Activated CD4-positive, alpha-beta T cell treated with anti-CD3 and anti-CD28 coated beads, Interleukin-2, Interleukin-6, amounts not matched to agents 100 ng/mL and 50 ng/mL, durations not matched to agents 16 hours and 8 hours (primary cell): ENCODE measurements at regions not wholly inside any gene's neighbourhood (a gene's known extent, or its start where the extent isn't known, plus 50 kb on each side); places are given as distances from the start of the nearest gene placed in this dataset.
"Not testable (repeated sequence)": the region's sequence is repeated elsewhere in the genome, so short reads cannot be mapped to it uniquely, and the experiment has no call there.

Source experiments
- DNase-seq: peaks from one replicate; pipeline ENCODE4 v3.0.0-alpha.2; 2020

DNA sequence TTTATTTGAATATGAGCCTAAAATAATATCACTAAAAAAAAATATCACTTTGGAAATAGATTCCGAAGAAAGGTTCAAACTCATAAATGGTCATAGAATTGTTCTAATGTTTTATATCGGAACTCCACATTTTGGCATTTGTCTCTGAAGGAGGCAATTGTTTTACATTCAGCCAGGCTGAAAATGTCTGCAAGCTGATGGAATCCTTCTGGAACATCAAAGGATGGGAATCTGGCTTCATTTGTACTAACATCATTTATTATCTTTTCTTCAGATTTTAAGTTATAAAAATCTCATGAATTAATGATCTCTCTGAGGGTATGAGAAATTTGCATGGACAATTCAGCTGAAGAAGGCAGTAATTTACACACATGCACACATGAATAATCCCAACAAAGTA, 251.4 kb upstream of the RGMA start:
- DNase-seq, result no peak

DNA sequence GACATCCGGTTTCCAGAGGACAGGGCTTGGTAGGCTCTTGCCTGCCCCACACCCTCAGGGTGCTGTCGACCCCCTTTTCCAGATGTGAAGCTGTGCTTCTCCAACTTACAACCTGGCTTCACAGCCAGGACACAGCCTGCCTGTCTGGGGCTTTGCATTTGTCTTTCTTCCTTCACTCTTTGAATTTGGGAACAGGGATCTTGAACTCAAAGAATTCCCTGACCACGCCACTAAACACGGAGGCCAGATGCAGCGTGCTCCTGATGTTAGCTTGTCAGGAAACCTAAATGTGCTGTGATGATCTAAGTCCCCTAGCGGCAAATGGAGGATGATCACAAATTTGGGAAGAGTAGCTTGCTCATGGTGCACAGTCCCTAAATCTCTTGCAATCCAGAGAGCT, 244.8 kb upstream of the RGMA start:
- no peak for DNase-seq

DNA sequence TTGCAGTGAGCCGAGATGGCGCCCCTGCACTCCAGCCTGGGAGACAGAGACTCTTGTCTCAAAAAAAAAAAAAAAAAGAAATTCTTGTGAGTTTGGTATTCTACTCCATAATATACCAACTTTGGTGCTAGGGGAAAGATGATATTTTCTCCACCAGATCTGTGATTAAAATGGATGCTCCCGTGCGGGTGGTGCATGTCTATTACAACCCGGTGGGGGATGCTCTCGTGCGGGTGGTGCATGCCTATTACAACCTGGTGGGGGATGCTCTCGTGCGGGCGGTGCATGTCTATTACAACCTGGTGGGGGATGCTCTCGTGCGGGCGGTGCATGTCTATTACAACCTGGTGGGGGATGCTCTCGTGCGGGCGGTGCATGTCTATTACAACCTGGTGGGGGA, 244.1 kb upstream of the RGMA start:
- DNase-seq, result not testable (repeated sequence)

DNA sequence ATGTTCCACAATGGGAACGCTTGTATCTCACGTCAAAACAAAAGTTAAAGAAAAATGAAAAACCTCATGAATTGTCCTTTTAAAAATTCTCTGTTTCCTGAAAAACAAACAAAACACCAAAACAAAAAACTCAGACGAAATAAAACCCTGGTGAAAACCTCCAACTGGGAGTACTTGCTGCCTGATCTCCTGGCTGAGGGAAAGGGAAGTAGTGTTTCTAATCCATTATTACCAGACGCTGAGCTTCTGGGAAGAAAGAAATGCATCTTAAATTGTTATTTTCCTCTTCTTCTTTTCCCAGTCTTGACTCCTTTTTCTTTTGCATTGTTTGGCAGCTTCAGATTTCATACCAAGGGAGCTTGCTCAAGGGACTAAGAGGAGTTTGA, 243.2 kb upstream of the RGMA start:
- no peak for DNase-seq

DNA sequence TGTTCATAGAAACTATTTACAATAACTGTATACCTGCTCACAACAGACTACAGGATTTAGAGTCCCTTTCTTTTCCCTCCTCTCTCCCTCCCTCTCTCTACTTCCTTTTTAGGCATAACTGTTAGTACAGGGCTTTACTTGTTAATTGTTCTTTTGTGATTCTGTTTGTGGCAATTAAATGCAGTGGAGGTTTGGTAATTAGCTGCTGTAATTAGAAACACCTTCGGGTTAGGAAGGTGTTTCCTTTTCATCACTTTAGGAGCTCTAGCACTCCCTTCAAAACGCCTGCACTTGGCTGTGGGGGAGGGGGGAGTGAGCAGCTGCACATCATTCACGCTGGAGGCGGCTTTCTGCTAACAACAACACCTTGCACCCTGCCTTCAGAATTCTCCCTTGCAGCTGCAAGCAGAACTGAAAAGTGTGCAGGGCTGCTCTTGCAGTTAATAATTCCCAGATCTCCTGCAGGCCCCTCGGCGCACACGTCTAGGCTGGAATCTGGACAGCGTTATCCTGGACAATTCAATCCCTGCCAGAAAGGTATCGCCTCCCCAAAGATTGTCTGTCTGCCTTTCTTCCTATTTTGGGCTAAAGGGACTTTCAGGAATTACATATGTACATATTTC, 242.6 kb upstream of the RGMA start:
- no peak for DNase-seq

DNA sequence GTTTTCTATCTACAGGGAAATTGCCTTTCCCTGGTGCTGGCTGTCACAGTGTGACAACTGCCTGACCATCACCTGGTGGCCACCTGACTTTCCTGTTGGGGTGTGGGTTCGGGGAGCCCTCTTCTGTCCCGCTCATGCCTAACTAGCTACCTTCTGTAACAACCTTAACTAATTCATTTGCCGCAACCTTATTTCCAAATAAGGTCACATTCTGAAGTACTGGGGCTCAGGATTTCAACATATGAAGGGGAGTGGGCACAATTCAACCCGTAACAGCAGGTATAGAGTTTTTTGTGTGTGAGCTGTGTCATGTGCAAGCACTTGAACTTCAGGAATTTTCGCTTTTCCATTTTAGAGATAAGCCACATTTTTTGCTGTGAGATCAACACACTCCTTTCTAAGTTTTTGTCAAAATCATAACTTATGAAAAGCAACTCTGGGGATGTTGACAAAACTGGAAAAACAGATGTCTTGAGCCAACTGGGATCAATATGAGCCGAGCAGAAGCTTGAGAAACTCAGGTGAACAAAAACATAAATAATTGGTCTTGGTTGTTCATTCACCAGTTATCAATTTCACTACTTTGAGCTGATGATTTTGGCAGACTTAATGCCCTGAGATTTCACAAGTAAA, 242.0 kb upstream of the RGMA start:
- no peak for DNase-seq

DNA sequence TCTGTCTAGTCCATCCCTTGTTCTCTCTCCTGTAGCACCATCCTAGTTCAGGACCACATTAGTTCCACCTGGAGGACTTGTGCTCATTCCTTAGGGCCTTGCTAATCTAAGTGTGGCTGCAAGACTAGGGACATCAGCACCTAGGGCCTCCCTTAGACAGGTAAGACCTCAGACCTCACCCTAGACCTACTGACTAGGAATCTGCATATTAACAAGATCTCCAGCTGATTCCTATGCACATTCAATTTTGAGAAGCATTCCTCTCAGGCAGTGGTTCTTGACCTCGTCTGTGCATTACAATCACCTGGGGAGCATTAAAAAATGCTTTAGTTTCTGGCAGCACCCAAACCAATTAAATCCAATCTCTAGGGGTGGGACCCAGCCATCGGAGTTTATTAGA, 238.4 kb upstream of the RGMA start:
- no peak for DNase-seq

DNA sequence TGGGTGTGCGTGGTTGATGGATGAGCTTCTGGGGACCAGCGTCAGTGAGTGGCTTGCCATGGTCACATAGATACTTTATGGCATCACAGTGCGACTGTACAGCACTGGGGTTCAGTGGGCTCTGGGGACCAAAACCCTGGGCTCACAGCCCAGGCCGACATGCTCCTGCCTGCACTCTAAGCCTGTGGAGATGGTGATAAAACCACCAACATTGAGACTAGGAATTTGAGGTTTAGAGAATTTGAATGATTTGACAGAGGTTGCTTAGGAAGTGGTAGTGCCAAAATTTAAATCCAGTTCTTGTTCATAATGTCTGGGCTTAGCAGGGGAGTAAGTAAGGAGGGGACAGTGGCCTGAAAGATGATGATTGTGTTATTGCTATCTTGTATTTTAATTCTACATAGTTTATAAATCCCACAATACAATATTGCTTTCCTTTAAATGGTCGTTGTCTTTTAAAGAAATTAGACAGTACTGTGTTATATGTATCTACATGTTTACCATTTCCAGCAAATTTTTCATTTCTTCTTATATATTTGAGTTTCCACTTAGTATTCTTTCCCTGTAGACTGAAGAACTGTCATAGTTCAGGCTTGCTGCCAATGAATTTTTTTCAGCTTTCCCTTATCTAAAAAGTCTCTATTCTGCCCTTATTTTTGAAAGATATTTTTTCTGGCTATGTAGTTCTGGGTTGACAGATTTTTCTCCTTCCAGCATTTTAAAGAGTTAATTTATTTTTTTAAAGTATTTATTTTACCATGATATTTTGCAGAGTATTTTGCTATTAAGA, 235.4 kb upstream of the RGMA start:
- no peak for DNase-seq

DNA sequence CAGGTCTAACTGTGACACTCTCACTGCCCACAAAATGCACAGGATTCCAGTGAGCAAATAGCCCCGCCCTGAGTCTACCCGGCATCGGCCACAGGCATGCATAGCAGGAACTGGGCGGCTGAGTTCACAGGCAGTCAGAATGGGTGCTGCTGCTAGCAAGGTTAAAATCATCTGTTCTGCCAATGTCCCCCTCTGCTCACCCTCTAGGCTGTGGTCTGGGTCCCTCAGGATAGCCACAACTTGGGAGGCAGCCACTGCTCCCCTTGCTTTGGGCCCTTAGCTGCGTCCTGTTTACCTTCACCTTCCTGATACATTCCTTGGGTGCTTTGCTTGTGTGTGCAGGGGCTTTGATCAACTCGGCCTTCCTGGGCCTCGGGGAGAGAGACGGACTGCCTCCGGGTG, 232.9 kb upstream of the RGMA start:
- DNase-seq, result no peak

DNA sequence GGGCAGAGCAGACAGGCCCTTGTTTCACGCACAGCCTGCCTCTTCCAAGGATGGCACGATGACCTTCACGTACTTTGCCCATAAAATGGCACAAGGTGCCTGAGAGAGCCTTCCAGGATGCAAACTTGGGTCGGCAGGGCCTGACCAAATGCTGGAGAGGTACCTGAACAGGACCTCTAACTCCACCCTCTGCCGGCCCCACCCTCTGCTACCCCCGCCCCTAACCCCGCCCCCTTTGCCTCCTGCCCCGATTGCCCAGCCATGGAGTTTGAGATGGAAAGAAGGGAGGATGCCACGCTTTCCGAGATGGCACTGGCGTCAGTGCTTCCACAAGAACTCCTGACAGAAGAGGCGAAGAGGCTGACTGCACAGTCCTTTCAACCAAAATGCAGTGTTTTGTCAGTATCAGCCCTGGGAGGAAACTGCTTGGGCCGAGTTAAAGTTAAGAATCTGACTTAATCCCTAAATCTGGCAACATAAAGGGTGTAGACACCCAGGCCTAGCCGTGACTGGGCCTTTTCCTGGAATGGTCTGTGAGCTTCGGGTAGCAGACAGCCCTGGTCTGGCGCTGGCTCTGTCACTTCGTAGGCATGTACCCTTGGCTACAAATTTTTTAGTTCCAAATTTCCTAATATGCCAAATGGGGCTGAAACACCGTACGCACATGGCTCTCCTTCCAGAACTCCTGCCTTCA, 230.3 kb upstream of the RGMA start:
- DNase-seq, result no peak

DNA sequence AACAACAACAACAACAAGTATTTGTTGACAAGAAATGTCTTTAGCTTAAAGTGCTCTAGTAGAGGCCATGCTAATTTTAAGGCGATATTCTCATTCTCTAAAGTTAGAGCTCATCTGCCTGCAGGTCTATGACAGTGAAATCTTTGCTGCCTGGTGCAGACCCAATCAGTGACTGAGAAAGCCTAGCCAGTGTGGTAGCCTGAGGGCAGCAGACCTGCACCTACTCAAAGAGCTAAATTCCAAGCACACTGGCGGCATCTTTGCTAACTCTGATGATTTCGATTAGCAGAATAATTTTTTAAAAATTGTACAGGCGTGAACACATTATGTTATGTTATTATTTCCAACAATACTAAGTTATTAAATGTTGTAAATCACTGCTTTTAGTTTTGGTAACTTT, 228.8 kb upstream of the RGMA start:
- DNase-seq, result no peak

DNA sequence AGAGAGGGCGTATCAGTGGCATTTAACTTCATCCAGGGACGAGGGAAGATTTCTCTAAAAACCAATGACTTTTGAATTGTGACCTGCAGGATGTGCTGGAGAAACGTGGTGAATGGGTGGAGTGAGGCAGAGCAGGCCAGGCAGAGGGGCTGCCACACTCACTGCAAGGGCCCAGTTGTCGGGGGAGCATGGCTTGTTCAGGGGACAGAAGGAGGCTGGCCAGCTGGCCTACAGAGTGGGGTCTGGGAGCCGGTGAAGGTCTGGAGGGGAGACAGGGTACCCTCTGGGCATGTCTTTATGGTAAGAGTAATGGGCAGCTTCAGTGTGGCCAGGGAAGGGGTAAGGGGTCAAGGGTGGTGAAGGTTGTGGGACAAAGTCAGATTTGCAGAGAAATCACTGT, 225.2 kb upstream of the RGMA start:
- DNase-seq, result no peak

DNA sequence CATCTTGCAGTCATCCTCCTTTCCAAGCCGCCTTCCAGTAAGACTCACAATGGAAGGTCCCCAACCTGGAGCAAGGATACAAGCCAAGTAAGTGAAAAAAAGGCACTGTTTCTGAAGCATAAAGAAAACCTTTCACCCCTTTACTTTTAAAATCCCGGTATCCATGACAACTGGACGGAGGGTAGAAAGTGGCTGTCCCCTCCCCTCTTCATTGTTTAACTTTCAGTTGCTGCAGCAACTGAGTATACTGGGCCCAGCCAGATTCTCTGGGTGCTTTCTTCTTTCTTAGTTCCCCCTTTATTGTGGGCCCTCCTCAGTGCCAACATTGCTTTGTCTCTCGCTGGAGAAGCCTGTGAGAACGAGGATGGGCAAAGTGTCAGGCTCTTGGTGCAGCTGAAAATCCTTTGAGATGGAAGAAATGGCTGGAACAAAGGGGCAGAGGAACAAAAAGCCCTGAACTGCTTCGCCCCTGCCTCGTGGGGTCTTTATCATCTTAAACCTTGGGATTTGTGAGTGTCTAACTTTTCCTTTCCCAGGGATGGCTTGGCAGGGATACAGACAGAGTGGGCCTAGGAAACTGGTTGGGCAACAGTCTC, 224.0 kb upstream of the RGMA start:
- no peak for DNase-seq

DNA sequence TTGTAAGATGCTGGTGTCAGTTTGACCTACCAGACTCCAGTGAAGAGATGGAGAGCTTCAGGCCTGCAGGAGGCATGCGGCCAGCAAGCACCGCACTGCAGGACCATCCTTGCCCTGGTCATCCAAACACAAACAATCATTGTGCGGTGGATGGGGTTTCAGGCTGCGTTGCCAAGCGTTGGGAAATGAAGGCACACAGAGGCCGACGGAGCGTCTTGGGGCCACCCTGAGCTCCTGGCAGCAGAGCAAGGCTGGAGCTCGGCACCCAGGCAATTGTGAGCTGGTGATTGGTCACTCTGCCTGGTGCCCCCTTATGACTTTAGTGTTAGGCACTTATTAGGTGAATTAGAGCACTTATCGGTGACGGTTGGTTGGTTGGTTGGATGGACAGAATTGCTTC, 222.6 kb upstream of the RGMA start:
- no peak for DNase-seq

DNA sequence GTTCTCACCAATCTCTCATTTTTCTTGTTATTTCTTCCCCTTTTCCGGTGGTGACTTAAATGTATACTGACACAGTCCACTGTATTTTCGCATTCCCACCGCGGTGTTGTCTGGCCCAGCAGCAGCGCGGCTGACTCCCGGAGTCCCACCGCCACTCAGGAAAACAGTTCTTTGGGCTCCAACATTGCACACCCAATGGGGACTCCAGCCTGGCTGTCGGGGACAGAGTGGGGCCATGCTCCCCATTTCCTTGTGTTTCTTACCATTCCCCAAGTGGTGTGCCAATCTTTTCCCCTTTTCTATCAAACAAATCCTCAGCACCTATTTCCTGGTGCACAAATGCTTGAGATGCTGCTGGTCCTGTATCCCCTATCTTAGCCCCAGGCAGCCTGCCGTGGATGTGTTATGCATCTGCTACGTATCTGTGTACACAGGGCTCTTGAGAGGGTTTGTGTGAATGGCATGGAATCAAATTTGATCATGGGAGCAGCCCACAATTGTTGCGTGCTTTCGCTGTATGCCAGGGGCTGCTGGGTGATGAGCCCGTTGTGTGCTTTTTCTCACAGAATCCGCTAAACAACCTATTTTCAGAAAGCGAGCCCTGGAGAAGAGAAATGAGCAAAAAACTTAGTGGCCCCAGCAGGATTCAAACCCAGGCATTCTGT, 219.1 kb upstream of the RGMA start:
- DNase-seq, result no peak

DNA sequence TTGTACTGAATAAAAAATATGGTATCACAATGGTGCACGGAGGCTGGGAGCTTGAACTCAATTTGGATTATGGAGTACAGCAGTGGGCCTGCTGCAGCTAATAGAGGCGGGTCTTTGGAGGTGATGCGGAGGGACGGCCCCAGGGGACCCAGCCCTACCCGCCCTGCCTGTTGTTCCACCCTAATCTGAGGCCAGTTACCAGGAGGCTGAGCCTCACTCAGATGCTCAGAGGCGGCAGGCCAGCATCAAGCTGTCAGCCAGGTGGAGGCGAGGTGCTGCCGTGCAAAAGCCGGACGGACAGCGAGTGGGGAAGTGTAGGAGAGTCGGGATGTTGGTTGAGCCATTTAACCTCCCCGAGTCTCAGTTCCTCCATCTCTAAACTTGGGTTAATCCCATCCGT, 218.5 kb upstream of the RGMA start:
- DNase-seq, result no peak

DNA sequence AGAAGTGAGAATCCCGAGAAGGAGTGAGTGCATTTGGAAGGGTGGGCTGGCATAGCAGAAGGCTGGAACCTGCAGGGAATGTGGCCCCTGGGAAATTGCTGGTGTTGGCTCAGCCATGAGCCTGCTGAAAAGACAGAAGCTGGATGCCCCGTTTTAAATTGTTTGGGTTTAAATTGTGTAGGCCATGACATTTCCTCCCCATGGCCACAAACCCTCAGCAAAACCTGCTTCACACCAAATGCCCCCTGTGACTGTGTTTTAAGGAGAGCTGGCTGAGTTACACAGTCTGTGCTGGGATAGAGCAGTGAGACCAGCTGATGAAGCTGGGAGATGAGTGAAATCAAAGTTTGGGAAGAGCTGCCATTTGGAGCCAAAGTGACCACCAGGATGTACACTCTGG, 216.3 kb upstream of the RGMA start:
- DNase-seq, result no peak

DNA sequence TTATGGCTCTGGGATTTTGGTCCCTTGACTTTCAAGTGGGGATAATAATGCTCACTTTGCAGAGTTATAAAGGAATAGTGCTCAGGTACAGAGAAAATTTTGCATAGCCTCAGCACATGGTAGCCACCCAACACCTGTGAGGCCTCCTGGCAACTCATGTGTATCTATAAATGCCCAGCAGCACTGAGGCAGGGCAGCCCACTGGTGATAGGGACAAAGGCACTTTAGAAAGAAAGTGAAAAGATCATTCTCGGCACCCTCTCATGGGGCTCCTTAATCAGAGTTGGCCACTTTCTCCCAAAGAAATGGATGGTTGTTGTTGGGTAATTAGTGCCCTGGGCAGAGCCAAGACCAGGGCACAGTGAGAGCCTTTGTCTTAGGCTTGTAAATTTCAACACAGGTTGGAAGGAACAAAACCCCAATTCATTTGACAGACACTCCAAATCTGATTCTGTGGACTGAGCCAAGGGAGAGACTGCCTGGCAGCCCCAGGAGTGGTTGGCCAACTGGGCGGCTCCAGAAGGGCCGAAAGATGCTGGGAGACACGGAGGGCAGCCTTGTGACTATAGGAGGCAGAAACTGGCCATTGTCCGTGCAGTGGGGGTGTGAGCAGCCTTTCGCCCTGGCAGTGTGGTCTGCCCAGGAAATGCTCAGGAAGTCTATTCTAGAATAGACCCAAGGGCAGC, 213.2 kb upstream of the RGMA start:
- no peak for DNase-seq

DNA sequence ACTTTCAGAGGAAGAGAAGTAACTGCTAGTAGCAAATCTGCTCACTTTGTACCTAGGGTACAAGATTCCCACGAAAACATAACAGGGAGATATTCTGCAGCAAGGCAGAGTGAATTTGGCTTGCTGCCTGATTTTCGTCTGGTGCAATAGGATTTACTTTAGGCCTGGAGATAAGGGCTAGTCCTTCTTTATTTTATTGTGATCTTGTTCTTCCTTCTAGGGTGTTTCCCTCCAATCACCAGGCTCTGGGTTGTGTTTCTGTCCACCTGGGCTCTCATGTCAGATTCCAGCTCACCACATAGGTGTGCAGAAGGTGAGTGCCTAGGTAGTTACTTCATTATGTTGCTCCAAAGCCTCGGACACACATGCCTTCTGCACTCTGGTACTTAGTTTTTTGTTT, 211.8 kb upstream of the RGMA start:
- DNase-seq, result no peak

DNA sequence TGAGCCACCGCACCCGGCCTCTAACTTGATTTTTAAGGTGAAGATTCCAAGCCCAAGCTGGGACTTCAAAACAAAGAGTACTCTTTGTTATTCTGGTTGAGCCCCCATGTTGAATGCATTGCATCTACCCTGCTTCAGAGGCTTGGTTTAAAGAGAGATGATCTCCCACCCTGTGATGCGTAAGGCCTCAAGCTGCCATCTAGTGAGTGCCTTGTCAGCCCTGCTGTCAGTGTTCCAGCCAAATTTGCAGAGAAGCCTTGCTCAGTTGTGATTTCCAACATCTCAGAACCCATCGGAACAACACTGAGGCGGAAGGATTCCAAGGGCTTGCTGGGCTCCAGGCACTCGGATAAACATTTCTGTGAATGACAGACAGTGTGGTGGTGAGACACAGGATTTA, 210.7 kb upstream of the RGMA start:
- no peak for DNase-seq

DNA sequence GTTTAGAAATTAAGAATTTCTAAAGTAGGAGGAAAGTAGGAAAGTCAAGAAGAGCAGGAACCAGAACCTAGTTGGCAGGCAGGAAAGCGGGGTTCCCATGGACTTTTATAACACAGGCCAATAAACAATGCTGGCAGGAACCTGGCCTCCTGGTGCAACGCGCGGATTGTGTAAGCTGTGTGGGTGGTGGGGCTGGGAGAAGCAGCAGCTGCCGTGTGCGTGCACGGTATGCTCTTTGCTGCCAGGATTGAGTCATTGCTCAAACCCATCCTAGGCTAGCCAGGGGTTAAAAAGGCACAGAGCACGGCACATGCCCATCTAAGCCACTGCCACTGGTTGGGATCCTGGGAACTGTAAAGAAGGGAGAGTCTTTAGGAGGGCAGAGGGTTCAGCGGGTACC, 209.9 kb upstream of the RGMA start:
- no peak for DNase-seq

DNA sequence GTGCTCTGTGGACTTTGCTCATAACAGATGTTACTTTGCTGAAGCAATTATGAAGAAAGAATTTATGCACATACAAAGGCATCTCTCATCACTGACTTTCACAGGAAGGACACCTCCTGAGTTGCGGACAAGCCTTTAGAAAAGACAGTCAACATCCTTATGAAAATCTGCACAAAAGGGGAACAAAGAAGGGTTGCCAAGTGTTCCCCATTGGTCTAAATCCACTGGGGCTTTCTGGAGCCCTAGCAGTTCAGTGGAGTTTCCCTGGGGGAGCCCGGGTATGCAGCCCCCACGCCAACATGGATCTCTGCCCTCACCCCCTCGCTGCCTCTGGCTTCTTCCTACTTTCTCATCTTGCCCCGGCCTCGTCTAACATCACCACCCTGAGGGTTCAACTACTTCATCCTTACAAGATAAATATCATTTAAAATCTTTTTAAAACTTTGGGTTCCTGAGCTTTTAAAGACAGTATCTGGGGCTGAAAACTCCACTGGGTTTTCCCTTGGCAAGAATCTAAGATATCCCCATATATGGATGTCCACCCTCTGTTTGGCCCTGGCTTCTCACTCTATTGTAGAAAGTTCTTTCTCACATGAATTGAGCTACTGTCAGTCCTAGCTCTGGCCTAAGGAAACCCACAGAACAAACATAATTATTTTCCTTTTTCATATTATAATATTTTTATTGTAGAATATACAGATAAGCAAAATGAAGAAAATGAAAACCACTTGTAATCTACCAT, 207.9 kb upstream of the RGMA start:
- no peak for DNase-seq
